GM21825 (cell line): ENCODE measurements at regions not wholly inside any gene's neighbourhood (a gene's known extent, or its start where the extent isn't known, plus 50 kb on each side); places are given as distances from the start of the nearest gene placed in this dataset.
"Not testable (repeated sequence)": the region's sequence is repeated elsewhere in the genome, so short reads cannot be mapped to it uniquely, and the experiment has no call there.

Experiments used
- ATAC-seq: cut with Tn5 transposase; IDR thresholded peaks from one replicate; pipeline ENCODE4 v1.9.1; 2021; ENCODE audit warnings: mild to moderate bottlenecking, moderate library complexity; ENCODE audit not compliant: unreplicated experiment

GRCh38 chr6:140736231-140736630 is 1361.8 kb upstream of the CITED2 start:
- no peak for ATAC-seq

- ATAC-seq, result no peak
These were observed 1358.5 kb upstream of the CITED2 start for GRCh38 chr6:140732991-140733390.

- no peak for ATAC-seq
These were observed 1357.7 kb upstream of the CITED2 start for GRCh38 chr6:140732155-140732554.

- no peak for ATAC-seq
These were observed 1357.3 kb upstream of the CITED2 start for GRCh38 chr6:140731741-140732140.

- no peak for ATAC-seq
These were observed 1355.1 kb upstream of the CITED2 start for GRCh38 chr6:140729521-140729920.

GRCh38 chr6:140718021-140718420 is 1343.6 kb upstream of the CITED2 start:
- no peak for ATAC-seq

DNA sequence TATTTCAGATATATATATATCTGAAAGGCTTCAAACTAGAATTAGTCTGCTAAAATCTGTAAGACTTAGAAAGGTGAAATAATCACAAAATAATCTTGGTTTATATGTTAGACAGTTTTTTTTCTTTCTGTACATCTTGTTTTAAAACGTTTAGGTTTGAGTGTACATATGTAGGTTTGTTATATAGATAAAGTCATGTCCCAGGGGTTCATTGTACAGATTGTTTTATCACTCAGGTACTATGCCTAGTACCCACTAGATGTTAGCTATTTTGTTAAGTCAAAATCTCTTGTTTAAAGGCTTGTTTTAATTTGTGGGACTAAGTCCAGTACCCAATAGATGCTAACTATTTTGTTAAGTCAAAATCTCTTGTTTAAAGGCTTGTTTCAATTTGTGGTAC is 1339.0 kb upstream of the CITED2 start:
- ATAC-seq, result no peak

DNA sequence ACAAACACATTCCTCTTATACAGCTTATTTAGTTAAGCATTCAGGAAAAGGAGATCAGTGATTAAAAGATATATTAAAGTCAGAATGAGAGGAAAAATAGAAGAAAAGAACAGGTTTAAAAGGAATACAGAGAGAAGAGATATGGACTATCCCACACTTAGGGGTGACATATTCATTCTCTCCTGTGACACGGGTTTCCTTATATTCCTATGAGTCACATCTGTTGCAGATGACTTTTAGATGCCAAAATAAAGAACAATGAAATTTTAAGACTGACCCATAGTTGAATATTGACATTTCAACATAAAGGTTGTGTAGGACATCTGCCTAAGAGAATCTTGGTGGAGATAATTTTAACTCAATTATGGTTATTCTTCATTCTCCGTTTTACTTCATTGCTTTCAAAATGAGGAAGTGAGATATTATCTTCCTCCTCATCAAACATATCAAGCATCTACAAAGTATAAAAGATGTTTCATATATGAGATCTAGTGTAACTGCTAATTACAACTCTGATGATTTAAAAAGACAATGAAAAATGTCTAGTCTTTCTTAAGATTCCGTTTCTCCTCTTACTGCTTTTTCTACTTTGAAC is 1336.7 kb upstream of the CITED2 start:
- ATAC-seq, result peak; percentile 44

DNA sequence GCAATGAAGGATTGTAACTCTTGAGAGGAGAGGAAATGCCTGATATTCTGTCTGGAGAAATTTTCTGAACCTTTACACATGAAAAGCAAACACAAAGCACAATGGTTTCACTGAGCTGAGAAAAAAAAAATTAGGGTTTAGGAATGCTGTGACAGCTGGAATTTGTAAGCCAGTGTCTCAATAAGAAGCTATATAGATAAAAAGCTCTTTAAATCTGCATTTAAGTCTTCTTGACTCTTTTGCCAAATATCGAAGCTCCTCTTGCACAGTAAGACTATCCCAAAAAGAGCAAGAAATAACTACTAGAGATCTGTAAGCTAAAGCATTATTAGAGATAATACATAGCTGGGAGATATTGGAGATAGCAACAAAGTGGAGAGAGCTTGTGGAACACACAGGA is 1334.0 kb upstream of the CITED2 start:
- ATAC-seq, result no peak

DNA sequence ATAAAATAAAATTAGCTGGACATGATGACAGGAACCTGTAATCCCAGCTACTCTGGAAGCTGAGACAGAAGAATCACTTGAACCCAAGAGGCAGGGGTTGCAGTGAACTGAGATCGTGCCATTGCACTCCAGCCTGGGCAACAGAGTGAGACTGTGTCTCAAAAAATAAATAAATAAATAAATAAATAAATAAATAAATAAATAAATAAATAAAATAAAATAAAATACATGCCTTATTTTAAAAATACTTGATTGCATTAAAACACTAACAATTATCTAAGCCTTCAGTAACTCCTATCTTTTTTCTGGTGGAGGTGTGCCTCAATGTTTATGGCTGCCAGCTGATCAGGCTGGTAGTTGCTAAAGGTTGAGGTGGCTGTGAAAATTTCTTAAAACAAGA is 1329.6 kb upstream of the CITED2 start:
- ATAC-seq, result not testable (repeated sequence)

DNA sequence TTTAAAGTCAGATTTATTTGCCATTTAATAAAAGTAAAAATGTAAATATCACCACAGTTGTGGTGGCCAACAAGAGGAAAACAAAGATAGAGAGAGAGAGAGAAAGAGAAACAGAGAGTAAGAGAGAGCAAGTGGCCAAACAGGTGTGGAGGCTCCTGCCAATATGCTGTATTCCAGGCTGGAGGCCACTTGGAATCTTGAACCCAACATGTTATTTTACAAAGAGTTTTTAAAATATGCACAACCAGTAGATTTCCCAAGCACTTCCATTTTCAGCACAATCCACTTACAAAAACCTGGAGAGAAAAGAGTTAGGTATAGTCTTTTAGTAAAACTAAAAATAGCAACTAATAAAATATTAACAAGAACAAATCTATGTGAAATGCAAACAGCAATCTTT is 1323.1 kb upstream of the CITED2 start:
- no peak for ATAC-seq

DNA sequence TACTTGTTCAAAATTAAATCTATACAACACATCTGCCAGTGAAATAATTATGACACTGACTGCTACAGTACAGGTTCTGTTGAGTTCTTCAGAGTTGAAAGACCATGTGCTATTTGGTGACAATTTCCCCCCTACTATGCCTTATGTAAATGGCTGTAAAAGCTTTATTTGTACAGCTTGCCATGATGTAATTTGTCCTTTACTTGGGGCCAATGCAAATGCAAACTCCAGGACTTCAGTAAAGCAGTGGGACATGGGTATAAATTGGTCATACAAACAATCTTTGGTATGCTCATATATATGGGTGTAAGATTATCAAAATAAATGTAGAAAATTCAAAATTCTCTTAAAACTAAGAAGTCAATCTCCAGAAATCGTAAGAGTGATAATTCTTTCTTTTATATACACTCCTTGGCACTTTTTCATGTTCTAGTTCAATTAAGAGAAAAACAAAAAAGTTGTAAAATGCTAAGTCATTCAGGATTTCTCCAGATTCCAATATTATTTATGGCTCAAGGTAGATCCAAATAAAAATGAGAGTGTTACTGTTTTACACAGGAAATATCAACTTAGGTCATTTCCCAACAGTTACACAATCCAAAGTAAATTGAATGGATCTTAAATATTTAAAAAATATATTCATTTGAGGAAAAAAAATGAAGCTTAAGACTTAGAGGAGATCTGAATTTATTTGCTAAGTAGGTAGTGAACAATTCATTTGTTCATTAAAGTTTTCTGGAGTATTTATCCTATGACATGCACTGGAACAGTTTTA is 1310.5 kb upstream of the CITED2 start:
- no peak for ATAC-seq

- ATAC-seq, result no peak
These were observed 1303.5 kb upstream of the CITED2 start for GRCh38 chr6:140677781-140678528.

DNA sequence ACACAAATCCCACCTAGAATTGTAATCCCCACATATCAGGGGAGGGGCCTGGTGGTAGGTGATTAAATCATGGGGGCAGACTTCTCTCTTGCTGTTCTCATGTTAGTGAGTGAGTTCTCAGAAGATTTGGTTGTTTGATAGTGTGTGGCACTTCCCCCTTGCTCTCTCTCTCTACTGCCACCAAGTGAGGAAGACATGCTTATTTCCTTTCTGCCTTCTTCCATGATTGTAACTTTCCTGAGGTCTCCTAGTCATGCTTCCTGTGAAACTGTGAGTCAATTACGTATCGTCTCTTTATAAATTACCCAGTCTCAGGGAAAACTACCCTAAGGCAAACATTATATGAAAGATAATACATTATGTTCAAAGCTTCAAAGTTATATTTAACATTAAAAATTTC is 1297.5 kb upstream of the CITED2 start:
- no peak for ATAC-seq

- no peak for ATAC-seq
These were observed 1295.6 kb upstream of the CITED2 start for GRCh38 chr6:140670021-140670420.

GRCh38 chr6:140669321-140669720 is 1294.9 kb upstream of the CITED2 start:
- no peak for ATAC-seq

GRCh38 chr6:140663772-140664171 is 1289.3 kb upstream of the CITED2 start:
- ATAC-seq, result no peak

- no peak for ATAC-seq
These were observed 1288.6 kb upstream of the CITED2 start for GRCh38 chr6:140663094-140663493.

DNA sequence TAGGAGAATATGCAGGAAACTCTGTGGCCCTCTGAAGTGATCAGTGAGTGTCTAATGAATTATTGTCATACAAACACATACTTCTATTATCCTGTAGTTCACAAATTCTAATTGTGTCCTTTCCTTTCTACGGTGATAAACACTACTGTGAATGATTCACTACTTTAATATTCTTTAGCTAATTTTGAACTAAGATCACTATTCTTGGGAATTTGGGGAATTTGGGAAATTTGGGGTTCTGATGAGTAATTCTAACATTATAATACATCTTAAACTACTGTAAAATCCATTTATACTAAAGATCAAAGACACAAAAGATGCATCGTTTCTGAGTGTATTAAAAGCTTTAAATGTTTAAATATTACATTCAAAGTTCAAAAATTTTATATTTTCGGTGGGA is 1287.2 kb upstream of the CITED2 start:
- no peak for ATAC-seq

DNA sequence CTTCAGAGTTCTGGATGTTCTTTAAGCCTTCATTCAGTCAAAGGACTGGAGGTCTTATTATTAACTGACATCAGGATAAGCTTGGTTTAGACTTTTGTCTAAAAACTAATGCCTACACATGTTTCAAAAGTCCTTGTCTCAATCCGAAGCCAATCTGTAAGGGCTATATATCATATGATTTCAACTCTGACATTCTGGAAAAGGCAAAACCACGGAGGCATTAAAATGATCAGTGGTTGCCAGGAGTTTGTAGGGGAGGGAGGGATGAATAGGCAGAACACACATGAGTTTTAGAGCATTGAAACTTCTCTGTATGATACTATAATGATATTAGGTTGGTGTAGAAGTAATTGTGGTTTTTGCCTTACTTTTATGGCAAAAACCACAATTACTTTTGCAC is 1285.8 kb upstream of the CITED2 start:
- no peak for ATAC-seq

DNA sequence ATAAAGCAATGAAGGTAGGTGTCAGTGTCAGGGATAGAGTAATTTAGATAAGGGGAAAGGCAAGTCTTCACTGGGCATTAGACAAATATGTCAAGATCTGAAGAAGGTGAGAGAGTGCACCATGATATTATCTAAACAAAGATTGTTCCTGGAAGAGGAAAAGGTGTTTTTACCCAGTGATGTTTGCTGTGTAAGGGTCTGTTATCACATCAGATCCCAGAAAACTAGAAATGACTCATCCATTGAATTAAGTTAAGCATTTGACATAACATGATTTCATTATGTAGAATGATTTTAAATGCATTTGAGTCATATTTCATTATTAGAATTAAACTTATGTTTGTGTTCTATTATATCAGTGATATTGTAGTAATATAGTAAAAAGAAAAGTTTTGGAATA is 1279.5 kb upstream of the CITED2 start:
- no peak for ATAC-seq

GRCh38 chr6:140653506-140653905 is 1279.1 kb upstream of the CITED2 start:
- no peak for ATAC-seq
